Endothelial cell of umbilical vein (primary cell): ENCODE measurements at regions not wholly inside any gene's neighbourhood (a gene's known extent, or its start where the extent isn't known, plus 50 kb on each side); places are given as distances from the start of the nearest gene placed in this dataset.

Experiments
- BruUV-seq: library from RNA; stranded (reverse); fragments of 400-500 nt; replicated peaks from 2 replicates; lab custom pipeline; 2021; lab: Mats Ljungman, UMichigan
- CTCF ChIA-PET: fragments of 300-600, 350-600 bp; sonication (Branson Sonifier 250); formaldehyde crosslinking; loops from one replicate; lab custom pipeline; 2021; ENCODE audit warnings: antibody characterized with exemption, inconsistent platforms; lab: Charles Lee
- POLR2A ChIA-PET: fragments of 300-600, 350-600 bp; sonication (Branson Sonifier 250); formaldehyde crosslinking; loops from one replicate; lab custom pipeline; 2021; ENCODE audit warnings: antibody characterized with exemption, inconsistent platforms; lab: Charles Lee
- DNase-seq: peaks from one replicate; pipeline ENCODE4 v3.0.0-alpha.2; 2011; ENCODE audit warnings: low read depth, low spot score
- FAIRE-seq: peaks from 2 replicates; lab custom pipeline; 2011; peaks lifted over from hg19 to GRCh38; lab: Jason Lieb, UNC
- H2AFZ ChIP-seq: 2 replicates; pipeline ENCODE4 v1.6.0; 2012; ENCODE audit warnings: low read depth, low read length, control low read depth, inconsistent platforms
- H3K27ac ChIP-seq: 2 replicates; pipeline ENCODE4 v1.5.1; 2011; ENCODE audit warnings: low read depth, mild to moderate bottlenecking, control low read depth, low read length, moderate library complexity; ENCODE audit not compliant: insufficient read depth
- H3K27me3 ChIP-seq, 2 experiments: 2 replicates each; pipeline versions ENCODE4 v1.6.0 to v1.6.1; 2011; ENCODE audit warnings: low read length in 2 of 2, mixed read lengths in 1 of 2; ENCODE audit not compliant: control insufficient read depth in 2 of 2, insufficient read depth in 2 of 2
- H3K36me3 ChIP-seq, 2 experiments: 2 replicates in 1 of 2; 3 replicates in 1 of 2; pipeline ENCODE4 v1.5.1; 2011; ENCODE audit warnings: low read length in 2 of 2, mild to moderate bottlenecking in 1 of 2, moderate library complexity in 1 of 2; ENCODE audit not compliant: control insufficient read depth in 2 of 2, insufficient read depth in 2 of 2; ENCODE audit errors: extremely low read depth in 1 of 2
- H3K4me1 ChIP-seq: 3 replicates; pipeline ENCODE4 v1.5.1; 2011; ENCODE audit warnings: mild to moderate bottlenecking, low read length; ENCODE audit not compliant: control insufficient read depth, insufficient read depth; ENCODE audit errors: extremely low read depth
- H3K4me2 ChIP-seq: 2 replicates; pipeline ENCODE4 v1.6.1; 2011; ENCODE audit warnings: low read length, control low read depth, mixed read lengths; ENCODE audit not compliant: insufficient read depth
- H3K4me3 ChIP-seq, 3 experiments: fragments of 200-600 bp in 1 of 3; sonication (generic), shearing (Covaris generic) in 1 of 3; replicated peaks in 1 of 3; 2 replicates each; pipeline ENCODE4 v1.5.1; 2011 to 2016; ENCODE audit warnings: control low read depth in 3 of 3, low read length in 3 of 3, mild to moderate bottlenecking in 2 of 3, inconsistent platforms in 1 of 3, low read depth in 1 of 3, moderate library complexity in 1 of 3; ENCODE audit not compliant: insufficient read depth in 1 of 3
- H3K79me2 ChIP-seq: 2 replicates; pipeline ENCODE4 v1.6.0; 2012; ENCODE audit warnings: low read length, inconsistent platforms; ENCODE audit not compliant: control insufficient read depth, insufficient read depth
- H3K9ac ChIP-seq: replicated peaks from 2 replicates; pipeline ENCODE3; 2011; ENCODE audit warnings: low read length, control low read depth; ENCODE audit not compliant: insufficient read depth; ENCODE audit errors: extremely low read depth
- H3K9me1 ChIP-seq: replicated peaks from 3 replicates; pipeline ENCODE4 v1.6.0; 2011; ENCODE audit warnings: mild to moderate bottlenecking, low read length; ENCODE audit not compliant: control insufficient read depth, insufficient read depth; ENCODE audit errors: extremely low read depth
- H3K9me3 ChIP-seq: replicated peaks from 2 replicates; pipeline ENCODE4 v1.5.1; 2012; ENCODE audit warnings: low read length, inconsistent platforms; ENCODE audit not compliant: control insufficient read depth, insufficient read depth
- H4K20me1 ChIP-seq: replicated peaks from 2 replicates; pipeline ENCODE3; 2011; ENCODE audit warnings: mild to moderate bottlenecking, low read length; ENCODE audit not compliant: control insufficient read depth, insufficient read depth; ENCODE audit errors: extremely low read depth
- EZH2 ChIP-seq: IDR thresholded peaks from 2 replicates; pipeline ENCODE4 v1.6.1; 2012; ENCODE audit warnings: borderline replicate concordance, low read depth, mild to moderate bottlenecking, moderate library complexity, low read length, inconsistent platforms; ENCODE audit not compliant: severe bottlenecking
- FOS ChIP-seq: IDR thresholded peaks from 2 replicates; pipeline ENCODE4 v1.6.1; 2011; ENCODE audit warnings: mild to moderate bottlenecking, low read length, moderate library complexity, borderline replicate concordance; ENCODE audit not compliant: insufficient read depth
- GATA2 ChIP-seq: IDR thresholded peaks from 2 replicates; pipeline ENCODE4 v1.7.0; 2011; ENCODE audit warnings: low read depth, mild to moderate bottlenecking, moderate library complexity, mixed read lengths, low read length; ENCODE audit not compliant: insufficient read length, insufficient read depth
- JUN ChIP-seq: IDR thresholded peaks from 2 replicates; pipeline ENCODE4 v1.6.1; 2011; ENCODE audit warnings: borderline replicate concordance, low read depth; ENCODE audit not compliant: insufficient read length, insufficient read depth
- MYC ChIP-seq: IDR thresholded peaks from one replicate; pipeline ENCODE4 v1.6.1; 2011; ENCODE audit warnings: mild to moderate bottlenecking, low read depth, low read length
- POLR2A ChIP-seq: IDR thresholded peaks from 2 replicates; pipeline ENCODE4 v1.6.1; 2012; ENCODE audit warnings: low read depth, mild to moderate bottlenecking, control low read depth, low read length
- POLR2AphosphoS5 ChIP-seq: IDR thresholded peaks from 2 replicates; pipeline ENCODE4 v1.6.1; 2012; ENCODE audit warnings: low read depth, mild to moderate bottlenecking, control low read depth, low read length, moderate library complexity; ENCODE audit not compliant: insufficient read depth
- dilution Hi-C: fragments of 300-500 bp; cut with MboI; formaldehyde crosslinking; loops from one replicate; pipeline ENCODE4 v1.15.0; 2019; ENCODE audit warnings: low sequenced_read_pairs; ENCODE audit not compliant: extremely low pct_ligation_motif_present
- intact Hi-C: fragments of 100-400 bp; cut with micrococcal nuclease; formaldehyde crosslinking; loops from one replicate; pipeline ENCODE4 v1.10.0; 2022
- TF ChIP-seq, protein P1 (sequence below), 2 donors: IDR thresholded peaks; 1 replicate in 1 of 2; 2 replicates in 1 of 2; pipeline ENCODE4 v1.5.1; 2011; ENCODE audit warnings: low read length in 2 of 2, mild to moderate bottlenecking in 2 of 2, moderate library complexity in 2 of 2, control low read depth in 1 of 2, inconsistent platforms in 1 of 2, low read depth in 1 of 2; ENCODE audit not compliant: insufficient read depth in 1 of 2; ENCODE audit errors: extremely low read depth in 1 of 2
- TF ChIP-seq, protein P2 (sequence below): IDR thresholded peaks from 2 replicates; pipeline ENCODE4 v1.6.1; 2011; ENCODE audit not compliant: insufficient read depth, insufficient read length

DNA sequence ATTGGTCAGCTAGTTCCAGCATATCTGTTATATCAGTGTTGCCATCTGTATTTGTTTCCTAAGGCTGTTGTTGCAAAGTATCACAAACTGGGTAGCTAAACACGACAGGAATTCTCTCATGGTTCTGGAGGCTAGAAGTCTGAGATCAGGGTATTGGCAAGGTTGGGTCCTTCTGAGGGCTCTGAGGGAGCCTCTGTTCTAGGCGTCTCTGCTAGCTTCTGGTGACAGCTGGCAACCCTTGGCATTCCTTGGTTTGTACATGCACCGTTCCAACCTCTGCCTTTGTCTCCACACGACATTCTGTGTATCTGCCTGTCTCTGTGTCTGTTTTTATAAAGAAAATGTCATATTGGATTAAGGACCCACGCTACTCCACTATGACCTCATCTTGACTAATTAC, 219.9 kb upstream of the NLRP1 start:
- dilution Hi-C loops, result no loop called here
- POLR2A ChIA-PET, result no interaction called here
- Histone ChIP-seq H3K9me1 (no peaks in the 10 kb centered on the region), H3K9me3 (no peaks in the 10 kb centered on the region), H3K36me3 (no peaks in the 10 kb centered on the region), H3K4me3 (no peak overlapping the region), H3K4me2 (no peak overlapping the region), H2AFZ (no peak overlapping the region), H3K27me3 (no peaks in the 10 kb centered on the region), H3K4me1 (no peaks in the 10 kb centered on the region), H4K20me1 (no peaks in the 10 kb centered on the region), H3K27ac (no peak overlapping the region), H3K9ac (no peak overlapping the region), H3K79me2 (no peaks in the 10 kb centered on the region)
- BruUV-seq, result no TSS peak
- no peak for DNase-seq
- CTCF ChIA-PET, result interaction anchor here (0.8 to 1.5 kb wide), 3 partner anchors 10 to 18 kb away, joined by 3 read pairs; no protein-coding TSS in a partner anchor
- no peak for TF ChIP-seq GATA2
- TF ChIP-seq FOS, result no peak
- no peak for TF ChIP-seq POLR2A
- TF ChIP-seq, protein P1, sequence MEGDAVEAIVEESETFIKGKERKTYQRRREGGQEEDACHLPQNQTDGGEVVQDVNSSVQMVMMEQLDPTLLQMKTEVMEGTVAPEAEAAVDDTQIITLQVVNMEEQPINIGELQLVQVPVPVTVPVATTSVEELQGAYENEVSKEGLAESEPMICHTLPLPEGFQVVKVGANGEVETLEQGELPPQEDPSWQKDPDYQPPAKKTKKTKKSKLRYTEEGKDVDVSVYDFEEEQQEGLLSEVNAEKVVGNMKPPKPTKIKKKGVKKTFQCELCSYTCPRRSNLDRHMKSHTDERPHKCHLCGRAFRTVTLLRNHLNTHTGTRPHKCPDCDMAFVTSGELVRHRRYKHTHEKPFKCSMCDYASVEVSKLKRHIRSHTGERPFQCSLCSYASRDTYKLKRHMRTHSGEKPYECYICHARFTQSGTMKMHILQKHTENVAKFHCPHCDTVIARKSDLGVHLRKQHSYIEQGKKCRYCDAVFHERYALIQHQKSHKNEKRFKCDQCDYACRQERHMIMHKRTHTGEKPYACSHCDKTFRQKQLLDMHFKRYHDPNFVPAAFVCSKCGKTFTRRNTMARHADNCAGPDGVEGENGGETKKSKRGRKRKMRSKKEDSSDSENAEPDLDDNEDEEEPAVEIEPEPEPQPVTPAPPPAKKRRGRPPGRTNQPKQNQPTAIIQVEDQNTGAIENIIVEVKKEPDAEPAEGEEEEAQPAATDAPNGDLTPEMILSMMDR (IDR thresholded peaks at IDR 0.05; ENCODE audit: extremely low read depth in 1 of 2, insufficient read depth in 1 of 2, low read depth in 1 of 2, low read length in 2 of 2), result no peak
- TF ChIP-seq, protein P2, sequence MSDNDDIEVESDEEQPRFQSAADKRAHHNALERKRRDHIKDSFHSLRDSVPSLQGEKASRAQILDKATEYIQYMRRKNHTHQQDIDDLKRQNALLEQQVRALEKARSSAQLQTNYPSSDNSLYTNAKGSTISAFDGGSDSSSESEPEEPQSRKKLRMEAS, result no peak
- TF ChIP-seq EZH2, result no peak
- no peak for TF ChIP-seq POLR2AphosphoS5
- no peak for TF ChIP-seq JUN
- no peak for TF ChIP-seq MYC
- FAIRE-seq, result no peak
- intact Hi-C loops, result no loop called here
